HG03439 (cell line): ENCODE measurements at regions not wholly inside any gene's neighbourhood (a gene's known extent, or its start where the extent isn't known, plus 50 kb on each side); places are given as distances from the start of the nearest gene placed in this dataset.

ENCODE experiments used
- ATAC-seq: cut with Tn5 transposase; IDR thresholded peaks from one replicate; pipeline ENCODE4 v1.9.1; 2021; ENCODE audit warnings: mild to moderate bottlenecking, moderate library complexity; ENCODE audit not compliant: unreplicated experiment

GRCh38 chr7:88358881-88359280 is 52.2 kb upstream of the STEAP4 start:
- ATAC-seq, result no peak

- ATAC-seq, result no peak
Measured at GRCh38 chr7:88358526-88358838, 51.8 kb upstream of the STEAP4 start.

DNA sequence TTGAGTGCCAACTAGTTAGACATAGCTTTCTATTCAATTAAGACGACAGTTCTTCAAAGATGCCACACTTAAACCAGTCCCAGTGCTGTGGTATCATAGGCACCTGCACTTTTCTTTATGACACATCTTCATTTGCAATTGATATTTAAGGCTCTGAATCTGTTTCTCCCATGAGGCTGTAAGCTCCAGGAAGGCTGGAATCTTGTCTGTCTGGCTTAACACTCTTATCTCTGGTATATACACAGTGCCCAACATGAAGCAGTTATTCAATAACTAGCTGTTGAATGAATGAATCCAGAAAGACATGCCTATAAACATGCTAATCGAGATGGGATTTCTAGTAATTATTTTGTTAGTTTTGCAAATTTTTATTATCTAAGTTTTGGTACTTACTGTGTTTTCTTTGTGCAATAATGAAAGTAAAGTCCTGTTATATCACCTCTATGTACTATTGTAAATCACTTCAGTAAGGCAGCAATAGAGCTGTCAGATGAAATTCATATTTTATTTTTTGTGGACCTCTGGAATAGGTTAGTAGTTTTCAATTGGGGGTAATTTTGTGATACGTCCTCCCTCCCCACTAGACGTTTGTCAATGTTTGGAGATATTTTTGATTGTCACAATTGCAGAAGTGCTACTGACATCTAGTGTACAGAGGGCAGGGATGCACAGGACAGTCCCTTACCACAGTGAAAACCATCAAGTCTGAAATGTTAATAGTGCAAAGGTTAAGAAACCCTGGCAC is 51.3 kb upstream of the STEAP4 start:
- ATAC-seq, result peak; percentile 78

GRCh38 chr7:88357294-88357693 is 50.6 kb upstream of the STEAP4 start:
- ATAC-seq, result no peak
